GM11168 (cell line): ENCODE measurements at regions not wholly inside any gene's neighbourhood (a gene's known extent, or its start where the extent isn't known, plus 50 kb on each side); places are given as distances from the start of the nearest gene placed in this dataset.
"Not testable (repeated sequence)": the region's sequence is repeated elsewhere in the genome, so short reads cannot be mapped to it uniquely, and the experiment has no call there.

Experiments used
- in situ Hi-C: fragments of 300-500 bp; cut with MboI; formaldehyde crosslinking; loops from one replicate; pipeline ENCODE4 v1.12.0; 2022; ENCODE audit warnings: low sequenced_read_pairs; ENCODE audit not compliant: unreplicated experiment

DNA sequence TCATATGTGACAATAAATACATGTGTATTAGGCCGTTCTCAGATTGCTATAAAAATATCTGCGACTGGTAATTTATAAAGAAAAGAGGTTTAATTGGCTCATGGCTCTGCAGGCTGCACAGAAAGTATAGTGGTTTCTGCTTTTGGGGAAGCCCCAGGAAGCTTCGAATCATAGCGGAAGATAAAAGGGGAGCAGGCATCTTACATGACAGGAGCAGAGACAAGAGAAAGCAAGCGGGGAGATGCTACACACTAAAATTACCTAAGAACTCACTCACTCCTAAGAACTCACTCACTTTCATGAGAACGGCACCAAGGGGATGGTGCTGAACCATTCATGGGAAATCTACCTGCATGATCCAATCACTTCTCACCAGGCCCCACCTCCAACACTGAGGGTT is 284.9 kb downstream of the OTUD1 start:
- in situ Hi-C loops = no loop called here

DNA sequence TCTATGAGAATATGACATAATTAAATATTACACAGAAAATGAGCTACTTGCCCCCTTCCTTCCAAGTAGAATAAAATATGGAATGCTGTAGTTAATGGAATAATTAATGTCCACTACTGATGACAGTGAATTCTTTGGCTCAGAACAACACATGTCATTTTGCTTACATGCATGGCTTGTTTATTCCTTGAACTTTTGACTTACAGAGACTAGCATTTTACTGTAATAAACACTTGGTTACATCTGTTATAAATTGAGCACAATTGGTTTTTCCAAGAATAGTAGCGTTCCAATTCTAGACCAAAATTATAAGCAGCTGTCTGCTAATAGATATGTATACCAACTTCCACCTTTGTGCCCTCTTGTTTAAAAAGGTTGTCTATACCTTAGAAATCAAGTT is 286.7 kb downstream of the OTUD1 start:
- in situ Hi-C loops = no loop called here

- in situ Hi-C loops = no loop called here
Observed at GRCh38 chr10:23742368-23742767, 303.5 kb downstream of the OTUD1 start.

DNA sequence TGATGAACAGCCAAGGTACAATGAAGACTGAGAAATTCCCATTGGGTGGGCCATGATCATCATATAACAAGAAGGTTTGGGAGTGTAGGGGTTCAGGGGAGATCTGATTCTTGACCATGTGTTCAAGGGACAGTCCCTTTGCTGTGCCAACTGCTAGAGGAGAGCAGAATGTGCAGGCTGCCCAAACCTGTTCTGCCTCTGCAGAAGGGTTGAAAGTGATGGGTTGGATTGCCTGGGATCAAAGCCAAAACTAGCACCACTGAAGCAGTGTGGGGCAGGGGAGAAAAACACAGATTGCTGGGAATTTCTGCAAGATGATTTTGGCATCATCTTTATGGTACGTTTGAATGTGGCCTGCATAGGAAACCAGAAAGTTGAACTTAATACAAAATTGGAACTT is 303.9 kb downstream of the OTUD1 start:
- in situ Hi-C loops = no loop called here

DNA sequence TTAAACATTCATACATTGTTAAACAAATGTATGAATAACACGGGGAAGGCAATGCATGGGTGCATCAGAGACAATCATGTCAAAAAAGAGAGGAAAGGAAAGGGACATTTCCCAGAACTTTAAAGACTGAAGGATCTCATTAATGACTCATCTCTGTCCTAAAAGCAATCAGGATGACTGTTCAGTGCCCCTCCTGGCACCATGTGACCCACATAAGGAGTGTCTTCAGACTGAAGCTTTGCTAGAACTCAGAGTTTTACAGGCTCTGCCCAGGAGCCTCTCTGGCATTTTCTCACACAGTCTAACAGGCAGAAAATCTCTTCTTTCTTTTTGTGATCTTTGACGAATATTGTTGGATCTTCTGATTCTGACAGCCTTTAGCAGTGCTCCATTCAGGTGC is 315.3 kb downstream of the OTUD1 start:
- in situ Hi-C loops = no loop called here

- in situ Hi-C loops = no loop called here
Observed at GRCh38 chr10:23754941-23755340, 316.1 kb downstream of the OTUD1 start.

DNA sequence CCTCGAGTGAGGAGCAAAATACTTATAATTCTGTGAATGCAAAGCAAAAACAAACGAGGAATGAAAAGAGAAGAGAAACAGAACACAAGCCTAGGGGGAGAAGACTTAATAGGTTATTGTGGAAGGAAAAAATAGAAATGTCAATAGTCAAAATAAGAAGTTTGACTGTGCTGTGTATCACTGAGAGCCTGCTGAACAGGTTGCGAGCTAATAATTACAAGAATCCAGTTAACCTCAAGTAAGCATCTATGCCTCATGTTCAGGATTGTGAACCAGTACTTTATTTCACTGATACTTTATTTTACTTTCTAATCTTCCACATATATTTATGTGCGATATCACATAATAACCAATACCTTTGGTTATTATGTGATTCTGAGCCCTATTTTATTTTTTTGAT is 316.7 kb downstream of the OTUD1 start:
- in situ Hi-C loops = no loop called here

DNA sequence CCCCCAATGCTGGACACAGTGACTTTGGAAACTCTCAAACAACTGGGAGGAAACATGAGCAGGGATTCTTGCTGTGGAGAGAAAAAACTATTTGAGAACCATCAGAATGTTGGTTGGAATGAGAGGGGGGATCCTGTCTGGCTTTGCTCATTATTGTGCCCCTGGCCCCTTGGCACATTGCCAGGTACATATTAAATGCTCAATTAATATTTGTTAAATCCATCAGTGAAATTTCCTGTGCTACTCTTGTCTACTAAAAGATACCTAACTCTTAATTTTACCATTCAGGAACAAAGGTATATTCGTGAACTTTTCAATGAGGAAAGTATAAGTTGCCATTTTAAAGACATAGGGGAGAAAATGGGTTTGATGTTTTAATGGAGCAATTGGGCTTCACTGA is 329.4 kb downstream of the OTUD1 start:
- in situ Hi-C loops = no loop called here

- in situ Hi-C loops = no loop called here
Observed at GRCh38 chr10:23777153-23777552, 338.3 kb downstream of the OTUD1 start.

DNA sequence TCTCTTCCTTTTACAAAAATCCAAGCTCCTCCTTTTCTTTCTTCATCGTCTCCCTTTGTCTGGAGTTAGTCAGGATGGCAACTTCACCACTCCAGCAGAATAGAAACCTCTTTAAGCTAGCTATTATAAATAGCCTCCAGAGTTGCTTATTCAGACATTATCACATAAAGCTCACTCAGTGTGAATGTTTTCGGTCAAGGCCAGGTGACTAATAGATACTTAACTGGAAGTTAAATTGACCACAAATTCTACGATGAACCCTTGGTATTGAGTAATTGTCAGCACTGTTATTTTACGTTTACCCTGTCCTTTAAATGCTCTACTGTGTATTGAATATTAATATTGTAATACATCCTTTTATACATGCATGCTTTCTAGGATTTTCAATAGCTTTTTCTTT is 340.4 kb downstream of the OTUD1 start:
- in situ Hi-C loops = no loop called here

- in situ Hi-C loops = no loop called here
Observed at GRCh38 chr10:23780331-23780730, 341.5 kb downstream of the OTUD1 start.

- in situ Hi-C loops = no loop called here
Observed at GRCh38 chr10:23786594-23786993, 347.7 kb downstream of the OTUD1 start.

DNA sequence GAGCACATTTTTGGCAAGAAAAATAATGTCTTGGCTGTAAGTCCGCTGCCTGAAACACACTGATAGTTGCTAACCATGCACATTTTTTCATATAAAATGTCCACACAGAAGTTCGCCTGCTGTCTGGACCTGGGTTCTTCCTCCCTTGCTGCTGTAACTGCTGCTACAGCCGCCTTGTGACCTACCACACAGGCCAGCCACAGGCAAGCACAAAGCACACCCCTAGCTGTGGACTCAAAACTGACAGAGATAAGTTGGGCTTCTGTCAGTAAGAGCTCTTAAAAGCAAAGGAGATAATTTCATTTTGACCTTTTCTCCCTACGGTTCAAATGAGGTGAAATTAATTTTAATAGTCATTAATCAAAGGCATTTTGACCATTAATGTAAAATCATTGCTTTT is 354.7 kb downstream of the OTUD1 start:
- in situ Hi-C loops = no loop called here

- in situ Hi-C loops = not testable (repeated sequence)
Observed at GRCh38 chr10:23797452-23797851, 358.6 kb downstream of the OTUD1 start.

GRCh38 chr10:23804125-23804524 is 365.2 kb downstream of the OTUD1 start:
- in situ Hi-C loops = no loop called here

DNA sequence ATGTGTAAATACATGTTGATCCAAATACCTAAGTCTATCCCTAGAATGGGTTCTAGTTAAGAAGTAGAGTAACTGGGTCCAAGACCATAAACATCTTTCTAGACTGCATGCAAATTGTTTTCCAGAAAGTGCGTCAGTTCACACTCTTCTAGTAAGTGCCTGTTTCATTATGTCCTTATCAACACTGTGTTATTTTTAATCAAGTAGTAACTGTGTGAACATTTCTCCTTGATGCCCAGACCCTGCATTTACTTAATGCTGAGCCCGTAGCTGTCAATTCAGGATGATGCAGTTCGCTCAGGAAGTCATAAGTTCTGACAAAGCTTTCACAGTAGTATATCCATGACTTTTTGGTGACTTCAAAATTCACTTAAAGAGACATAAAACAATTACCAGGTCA is 374.8 kb downstream of the OTUD1 start:
- in situ Hi-C loops = no loop called here

DNA sequence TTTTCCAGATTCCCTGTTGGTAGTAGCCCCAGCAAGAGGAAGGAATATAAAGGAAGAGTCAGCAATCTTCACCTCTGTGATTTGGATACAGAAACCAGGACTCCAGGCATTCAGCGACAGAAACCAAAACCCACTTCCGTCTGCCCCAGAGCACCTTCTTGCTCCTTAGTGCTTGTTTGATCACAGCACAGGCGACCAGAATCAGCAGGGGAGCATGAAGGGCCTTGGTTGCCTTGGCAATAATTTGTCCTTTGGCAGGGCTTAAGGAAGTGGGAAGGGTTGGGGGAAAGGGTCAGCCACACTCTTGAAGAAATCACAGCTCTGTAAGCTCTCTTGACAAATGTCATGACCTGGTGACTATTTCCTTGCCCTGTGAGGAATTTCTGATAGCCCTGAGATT is 379.6 kb downstream of the OTUD1 start:
- in situ Hi-C loops = no loop called here

DNA sequence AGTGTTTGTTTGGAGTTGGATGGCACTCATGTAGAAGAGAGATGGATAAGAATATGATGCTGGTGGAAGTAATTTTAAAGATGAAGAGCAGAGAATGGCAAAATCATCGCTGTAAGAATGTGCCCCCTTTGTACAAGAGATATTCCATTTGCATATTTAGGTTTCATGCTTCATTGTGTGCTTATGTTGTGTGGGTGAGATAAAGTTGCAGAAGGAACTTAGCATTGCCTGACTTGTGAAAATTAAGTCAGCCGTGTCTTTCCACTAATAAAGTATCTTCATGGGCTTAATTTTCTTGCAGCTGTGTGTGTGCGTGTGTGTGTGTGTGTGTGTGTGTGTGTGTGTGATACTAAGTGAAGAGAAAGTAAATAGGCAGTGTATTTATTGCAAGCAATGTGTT is 381.9 kb downstream of the OTUD1 start:
- in situ Hi-C loops = no loop called here

- in situ Hi-C loops = no loop called here
Observed at GRCh38 chr10:23824822-23825221, 384.1 kb upstream of the KIAA1217 start.

- in situ Hi-C loops = no loop called here
Observed at GRCh38 chr10:23826421-23826820, 382.5 kb upstream of the KIAA1217 start.

- in situ Hi-C loops = no loop called here
Observed at GRCh38 chr10:23829556-23829955, 379.4 kb upstream of the KIAA1217 start.

DNA sequence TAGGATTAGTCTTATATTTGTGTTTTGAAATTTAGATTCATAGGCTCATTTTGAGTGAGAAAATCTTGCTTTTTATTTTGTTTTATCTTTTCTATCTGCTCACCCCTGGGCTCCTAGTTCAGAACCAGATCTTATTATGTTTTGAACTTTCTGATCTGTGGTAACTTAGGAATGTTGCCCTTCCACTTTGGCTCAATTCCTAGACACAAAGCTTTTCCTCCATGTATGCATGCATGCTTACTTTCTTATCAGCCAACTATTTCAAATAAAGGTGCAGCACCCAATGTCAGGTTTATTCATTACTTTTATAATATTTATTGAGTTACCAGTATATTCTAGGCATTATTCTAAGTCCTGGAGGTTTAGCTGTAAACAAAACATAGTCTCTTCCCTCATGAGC is 374.8 kb upstream of the KIAA1217 start:
- in situ Hi-C loops = no loop called here

GRCh38 chr10:23850631-23851030 is 358.3 kb upstream of the KIAA1217 start:
- in situ Hi-C loops = no loop called here
